Transverse colon (tissue), 4 donors: ENCODE measurements at regions not wholly inside any gene's neighbourhood (a gene's known extent, or its start where the extent isn't known, plus 50 kb on each side); places are given as distances from the start of the nearest gene placed in this dataset.

Experiments used
- DNase-seq: peaks from one replicate; pipeline ENCODE4 v3.0.0-alpha.2; 2019
- H3K27ac ChIP-seq, 4 donors: fragments of 200-600 bp; sonication (generic); 2 replicates each; pipeline ENCODE4 v1.5.1; 2016 to 2018; ENCODE audit warnings: inconsistent platforms in 4 of 4
- H3K27me3 ChIP-seq: fragments of 200-600 bp; sonication (generic); 2 replicates; pipeline ENCODE4 v1.5.1; 2017; ENCODE audit warnings: inconsistent platforms
- H3K36me3 ChIP-seq, 4 donors: fragments of 200-600 bp; sonication (generic); 2 replicates each; pipeline ENCODE4 v1.5.1; 2017 to 2019; ENCODE audit warnings: inconsistent platforms in 4 of 4
- H3K4me1 ChIP-seq, 4 donors: fragments of 200-600 bp; sonication (generic); 2 replicates each; pipeline ENCODE4 v1.5.1; 2017 to 2020; ENCODE audit warnings: inconsistent platforms in 4 of 4
- H3K4me3 ChIP-seq, 4 donors: fragments of 200-600 bp; sonication (generic); 1 replicate in 1 of 4; 2 replicates in 3 of 4; pipeline versions ENCODE4 v1.5.1 to v1.6.1; 2017 to 2019; ENCODE audit warnings: inconsistent platforms in 4 of 4
- H3K9me3 ChIP-seq, 2 donors: fragments of 200-600 bp; sonication (generic); 2 replicates each; pipeline ENCODE4 v1.5.1; 2017 to 2019; ENCODE audit warnings: inconsistent platforms in 2 of 2
- CTCF ChIP-seq, 5 experiments: fragments of 200-600 bp in 3 of 5; fragments of 450-650 bp in 2 of 5; sonication (generic) in 3 of 5; IDR thresholded peaks; 1 replicate in 2 of 5; 2 replicates in 3 of 5; pipeline ENCODE4 v1.5.1; 2016 to 2017; ENCODE audit warnings: antibody characterized with exemption in 5 of 5, inconsistent platforms in 3 of 5, mild to moderate bottlenecking in 2 of 5, moderate library complexity in 1 of 5
- EP300 ChIP-seq: sonication (generic); formaldehyde crosslinking; IDR thresholded peaks from one replicate; pipeline ENCODE4 v1.6.1; 2017; ENCODE audit warnings: antibody characterized with exemption, low read depth
- POLR2A ChIP-seq: fragments of 450-650 bp; IDR thresholded peaks from one replicate; pipeline ENCODE4 v1.6.1; 2016; ENCODE audit warnings: antibody characterized with exemption, mild to moderate bottlenecking, moderate library complexity
- POLR2AphosphoS5 ChIP-seq, 3 donors: sonication (generic); formaldehyde crosslinking; IDR thresholded peaks; one replicate each; pipeline ENCODE4 v1.6.1; 2016; ENCODE audit warnings: antibody characterized with exemption in 3 of 3
- WGBS, 2 donors: methylation state at CpG; one replicate each; pipeline ENCODE4 v1.1.5; 2018; ENCODE audit warnings: low coverage in 1 of 2; 5-methylcytosine and 5-hydroxymethylcytosine counted together
- in situ Hi-C, 4 donors: fragments of 200-750 bp; cut with MboI; loops; one replicate each; pipeline versions ENCODE4 v1.15.0 to v1.15.1; 2017; ENCODE audit warnings: low sequenced_read_pairs in 3 of 4, low pct_ligation_motif_present in 1 of 4, low pct_unique_long_range_greater_than_20kb in 1 of 4
- intact Hi-C: fragments of 100-400 bp; cut with DNase I; formaldehyde crosslinking; loops from one replicate; pipeline ENCODE4 v1.15.1; 2023; ENCODE audit warnings: low total_unique reads

DNA sequence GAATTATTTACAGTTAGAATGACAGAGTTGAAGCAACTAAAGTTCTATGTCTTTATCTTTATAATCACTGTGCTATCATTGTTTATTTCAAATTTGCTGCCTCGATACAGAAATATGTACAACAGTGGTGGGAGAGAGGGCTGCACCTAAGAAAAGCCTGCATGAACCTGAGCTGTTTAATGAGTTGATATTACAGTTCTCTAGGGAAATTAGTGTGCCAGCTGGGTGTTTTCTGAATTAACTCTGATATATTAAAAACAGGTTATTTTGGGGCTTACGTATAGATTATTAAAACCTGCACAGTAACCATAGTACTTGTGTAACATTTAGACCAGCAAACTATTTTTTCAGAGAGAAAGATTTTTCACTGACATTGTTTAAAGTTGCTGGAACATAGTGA is 750.5 kb upstream of the DDX18 start:
- Histone ChIP-seq H3K4me3 (no peak overlapping the region), H3K9me3 (no peaks in the 10 kb centered on the region), H3K4me1 (peaks cover 0 to 8% (median 5%) of the 10 kb centered on the region in 4 donors), H3K27ac (no peak overlapping the region), H3K27me3 (no peaks in the 10 kb centered on the region), H3K36me3 (no peaks in the 10 kb centered on the region)
- WGBS, 2 donors: 56 to 66% methylated on average over 2 of the region's 2 CpGs
- in situ Hi-C loops: no loop called here
- intact Hi-C loops: no loop called here
- TF ChIP-seq CTCF (IDR thresholded peaks at IDR 0.05): no peak
- TF ChIP-seq EP300: no peak
- TF ChIP-seq POLR2AphosphoS5 (IDR thresholded peaks at IDR 0.05): no peak
- TF ChIP-seq POLR2A: no peak
- DNase-seq: no peak

GRCh38 chr2:117065912-117066311 is 748.6 kb upstream of the DDX18 start:
- Histone ChIP-seq H3K27ac (no peak overlapping the region), H3K36me3 (no peaks in the 10 kb centered on the region), H3K9me3 (no peaks in the 10 kb centered on the region), H3K4me3 (no peak overlapping the region), H3K4me1 (peaks cover 0 to 8% (median 5%) of the 10 kb centered on the region in 4 donors), H3K27me3 (no peaks in the 10 kb centered on the region)
- in situ Hi-C loops (no loop called here), intact Hi-C loops (no loop called here)
- DNase-seq: no peak
- TF ChIP-seq EP300 (no peak), POLR2AphosphoS5 (IDR thresholded peaks at IDR 0.05) (no peak), POLR2A (no peak), CTCF (IDR thresholded peaks at IDR 0.05) (no peak)
- 70 to 72% methylated on average over 4 of the region's 4 CpGs for WGBS, 2 donors

DNA sequence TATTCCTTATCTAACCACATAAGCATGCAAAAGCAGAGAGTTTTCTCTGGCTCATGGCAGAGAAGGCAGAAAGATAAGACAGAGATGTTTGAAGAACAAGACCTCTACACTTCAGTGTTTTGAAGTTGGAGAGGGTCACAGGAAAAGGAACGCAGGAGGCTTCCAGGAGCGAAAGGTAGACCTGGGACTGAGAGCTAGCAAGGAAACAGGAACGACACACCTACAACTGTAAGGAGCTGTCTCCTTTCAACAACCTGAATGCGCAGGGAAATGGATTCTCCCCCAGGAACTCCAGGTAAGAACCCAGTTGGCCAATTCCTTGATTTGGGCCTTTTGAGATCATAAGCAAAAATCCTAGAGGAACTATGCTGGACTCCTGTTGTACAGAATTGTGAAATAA is 746.6 kb upstream of the DDX18 start:
- H3K27me3 ChIP-seq: no peaks in the 10 kb centered on the region
- no peak for DNase-seq

GRCh38 chr2:117068371-117068770 is 746.1 kb upstream of the DDX18 start:
- no peaks in the 10 kb centered on the region for H3K27me3 ChIP-seq
- H3K4me1 ChIP-seq: peaks cover 0 to 8% (median 5%) of the 10 kb centered on the region in 4 donors
- no peak for TF ChIP-seq EP300
- peak in 1 of 3 donors; percentile 40 for TF ChIP-seq POLR2AphosphoS5 (IDR thresholded peaks at IDR 0.05)
- TF ChIP-seq CTCF (IDR thresholded peaks at IDR 0.05): no peak
- in situ Hi-C loops: no loop called here
- H3K4me3 ChIP-seq: no peak overlapping the region
- 14 to 45% methylated on average over 1 to 2 of the region's 2 CpGs for WGBS, 2 donors
- peak overlapping the region; percentile 23 to 69 (median 40) for H3K27ac ChIP-seq
- H3K36me3 ChIP-seq: no peaks in the 10 kb centered on the region
- intact Hi-C loops: no loop called here
- no peaks in the 10 kb centered on the region for H3K9me3 ChIP-seq
- peak; percentile 12 for DNase-seq

More for the DNA sequence above, 746.6 kb upstream of the DDX18 start:
- TF ChIP-seq CTCF (IDR thresholded peaks at IDR 0.05) (no peak), EP300 (no peak), POLR2AphosphoS5 (IDR thresholded peaks at IDR 0.05) (no peak), POLR2A (no peak)
- H3K9me3 ChIP-seq: no peaks in the 10 kb centered on the region
- in situ Hi-C loops: no loop called here
- no peak overlapping the region for H3K4me3 ChIP-seq
- peak overlapping the region; percentile 23 to 69 (median 38) for H3K27ac ChIP-seq
- peaks cover 0 to 8% (median 5%) of the 10 kb centered on the region in 4 donors for H3K4me1 ChIP-seq
- H3K36me3 ChIP-seq: no peaks in the 10 kb centered on the region
- 60 to 70% methylated on average over 4 of the region's 4 CpGs for WGBS, 2 donors
- intact Hi-C loops: no loop called here
